HS-5 (cell line): ENCODE measurements at regions not wholly inside any gene's neighbourhood (a gene's known extent, or its start where the extent isn't known, plus 50 kb on each side); places are given as distances from the start of the nearest gene placed in this dataset.

Experiments used
- DNase-seq: peaks from one replicate; pipeline ENCODE4 v3.0.0-alpha.2; 2012; ENCODE audit warnings: low read depth

GRCh38 chr18:54769526-54770464 lies 58.5 kb upstream of the RAB27B start:
- no peak for DNase-seq

- no peak for DNase-seq
Measured at GRCh38 chr18:54772056-54772455, 56.2 kb upstream of the RAB27B start.

GRCh38 chr18:54774423-54774822 lies 53.9 kb upstream of the RAB27B start:
- peak; percentile 9 for DNase-seq

- no peak for DNase-seq
Measured at GRCh38 chr18:54774981-54775665, 53.2 kb upstream of the RAB27B start.

GRCh38 chr18:54775686-54776085 lies 52.6 kb upstream of the RAB27B start:
- peak; percentile 35 for DNase-seq

- DNase-seq, result peak; percentile 86
Measured at GRCh38 chr18:54776282-54776977, 51.8 kb upstream of the RAB27B start.

GRCh38 chr18:54777118-54777791 lies 51.0 kb upstream of the RAB27B start:
- no peak for DNase-seq

- no peak for DNase-seq
Measured at GRCh38 chr18:54777989-54778388, 50.3 kb upstream of the RAB27B start.
